ENCODE measurements at regions not wholly inside any gene's neighbourhood (a gene's known extent, or its start where the extent isn't known, plus 50 kb on each side); places are given as distances from the start of the nearest gene placed in this dataset.

- DNase-seq (ENCODE audit: low spot score in 2 of 2) (no peak), ATAC-seq (ENCODE audit: low read depth) (no peak)
- Mint-ChIP-seq H3K27ac (no peak overlapping the region), H3K4me3 (no peak overlapping the region), H3K27me3 (peaks cover 23% of the 10 kb centered on the region), H3K4me1 (peaks cover 5% of the 10 kb centered on the region), H3K36me3 (no peaks in the 10 kb centered on the region), H3K9me3 (peaks cover 2% of the 10 kb centered on the region)
Observed at GRCh38 chr20:37643400-37643799, 50.4 kb upstream of the CTNNBL1 start.

DNA sequence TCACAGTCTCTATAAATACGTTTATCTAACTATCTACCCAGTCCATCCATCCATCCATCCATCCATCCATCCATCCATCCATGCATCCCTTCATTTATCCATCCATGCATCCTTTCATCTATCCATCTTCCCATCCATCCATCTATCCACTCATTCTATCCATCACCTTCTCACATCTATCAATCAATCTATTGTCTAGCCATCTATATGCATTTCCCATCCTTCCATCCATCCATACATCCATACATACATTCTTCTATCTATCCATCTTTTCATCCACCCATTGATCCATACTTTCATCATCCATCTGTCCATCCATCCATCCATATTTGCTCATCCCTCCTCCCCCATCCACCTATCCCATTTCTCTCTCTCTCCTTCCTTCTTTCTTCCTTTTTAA lies 51.6 kb upstream of the CTNNBL1 start:
- DNase-seq (ENCODE audit: low spot score in 2 of 2): no peak
- Mint-ChIP-seq H3K4me1 (peaks cover 5% of the 10 kb centered on the region), H3K27ac (no peak overlapping the region), H3K27me3 (peaks cover 19% of the 10 kb centered on the region), H3K9me3 (peaks cover 2% of the 10 kb centered on the region), H3K4me3 (no peak overlapping the region), H3K36me3 (no peaks in the 10 kb centered on the region)
- no peak for ATAC-seq (ENCODE audit: low read depth)

DNA sequence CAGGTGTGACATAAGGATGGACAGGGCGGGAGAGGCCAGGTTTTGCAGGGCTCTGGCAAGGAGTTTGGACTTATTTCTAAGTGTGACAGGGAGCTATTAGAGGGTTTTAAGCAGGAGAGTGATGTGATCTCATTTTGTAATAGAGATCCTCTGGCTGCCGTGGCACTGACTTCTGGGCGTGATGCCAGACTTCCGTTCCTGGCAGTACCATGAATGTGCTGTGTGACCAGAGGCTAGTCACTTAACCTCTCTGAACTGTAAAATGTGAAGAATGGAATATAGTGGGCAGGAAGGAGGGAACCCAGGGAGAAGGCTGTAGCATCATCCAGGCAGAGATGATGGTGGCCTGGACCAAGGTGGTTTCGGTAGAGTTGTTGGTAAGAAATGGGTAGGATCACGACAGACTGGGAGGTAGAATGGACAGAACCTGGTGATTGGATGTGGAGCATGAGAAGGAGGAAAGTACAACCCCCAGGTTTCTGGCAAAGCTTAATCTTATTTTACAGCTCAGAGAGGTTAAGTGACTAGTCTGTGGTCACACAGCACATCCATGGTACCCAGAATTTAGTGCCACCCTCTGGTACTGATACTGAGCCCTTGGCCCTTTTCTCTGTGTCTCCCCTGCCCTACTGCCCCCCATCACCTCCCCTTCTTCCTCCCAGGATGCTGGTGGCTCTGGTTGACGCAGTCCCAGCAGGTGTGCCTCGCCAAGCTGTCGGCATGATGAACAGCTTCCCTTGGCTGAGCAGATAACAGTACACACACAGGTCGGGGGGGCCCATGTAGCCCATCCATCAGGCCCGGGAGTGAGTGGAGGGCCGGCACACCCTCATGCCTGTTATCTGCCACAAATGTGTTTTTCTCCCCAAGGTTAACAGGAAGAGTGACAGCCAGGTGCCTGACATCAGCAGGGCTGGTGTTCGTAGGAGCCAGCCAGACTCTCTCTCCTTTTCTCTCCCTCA lies 52.9 kb upstream of the CTNNBL1 start:
- DNase-seq (ENCODE audit: low spot score in 2 of 2): no peak
- peaks cover 21% of the 10 kb centered on the region for H3K27me3 Mint-ChIP-seq
- H3K4me1 Mint-ChIP-seq: peaks cover 5% of the 10 kb centered on the region
- H3K9me3 Mint-ChIP-seq: peaks cover 3% of the 10 kb centered on the region
- ATAC-seq (ENCODE audit: low read depth): no peak
- no peak overlapping the region for H3K27ac Mint-ChIP-seq
- H3K36me3 Mint-ChIP-seq: no peaks in the 10 kb centered on the region
- H3K4me3 Mint-ChIP-seq: no peak overlapping the region

- H3K27ac Mint-ChIP-seq: no peak overlapping the region
- H3K36me3 Mint-ChIP-seq: no peaks in the 10 kb centered on the region
- no peak for DNase-seq (ENCODE audit: low spot score in 2 of 2)
- H3K9me3 Mint-ChIP-seq: peaks cover 10% of the 10 kb centered on the region
- H3K4me1 Mint-ChIP-seq: peaks cover 5% of the 10 kb centered on the region
- H3K27me3 Mint-ChIP-seq: peaks cover 28% of the 10 kb centered on the region
- no peak overlapping the region for H3K4me3 Mint-ChIP-seq
- ATAC-seq (ENCODE audit: low read depth): no peak
Observed at GRCh38 chr20:37638527-37638926, 55.3 kb upstream of the CTNNBL1 start.

DNA sequence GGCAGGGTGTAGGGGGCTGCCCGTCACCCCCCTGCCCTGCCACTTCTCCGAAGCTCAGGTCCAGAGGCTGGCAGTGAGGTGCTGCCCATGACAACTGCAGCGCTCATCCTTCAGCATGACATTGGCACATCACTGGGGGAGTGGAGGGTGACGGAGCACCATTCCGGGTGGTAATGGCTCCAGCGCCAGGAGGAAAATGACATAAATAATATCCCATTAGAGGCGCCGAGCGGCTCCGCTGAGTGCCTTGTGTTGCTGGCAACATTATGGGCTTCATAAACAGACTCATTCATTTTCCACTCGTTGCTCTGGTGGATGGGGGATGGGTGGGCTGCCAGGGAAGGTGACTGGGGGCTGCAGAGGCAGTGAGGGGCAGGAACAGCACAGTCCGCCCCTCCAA lies 56.9 kb upstream of the CTNNBL1 start:
- Mint-ChIP-seq H3K9me3 (peaks cover 8% of the 10 kb centered on the region), H3K4me3 (no peak overlapping the region), H3K4me1 (peaks cover 3% of the 10 kb centered on the region)

DNA sequence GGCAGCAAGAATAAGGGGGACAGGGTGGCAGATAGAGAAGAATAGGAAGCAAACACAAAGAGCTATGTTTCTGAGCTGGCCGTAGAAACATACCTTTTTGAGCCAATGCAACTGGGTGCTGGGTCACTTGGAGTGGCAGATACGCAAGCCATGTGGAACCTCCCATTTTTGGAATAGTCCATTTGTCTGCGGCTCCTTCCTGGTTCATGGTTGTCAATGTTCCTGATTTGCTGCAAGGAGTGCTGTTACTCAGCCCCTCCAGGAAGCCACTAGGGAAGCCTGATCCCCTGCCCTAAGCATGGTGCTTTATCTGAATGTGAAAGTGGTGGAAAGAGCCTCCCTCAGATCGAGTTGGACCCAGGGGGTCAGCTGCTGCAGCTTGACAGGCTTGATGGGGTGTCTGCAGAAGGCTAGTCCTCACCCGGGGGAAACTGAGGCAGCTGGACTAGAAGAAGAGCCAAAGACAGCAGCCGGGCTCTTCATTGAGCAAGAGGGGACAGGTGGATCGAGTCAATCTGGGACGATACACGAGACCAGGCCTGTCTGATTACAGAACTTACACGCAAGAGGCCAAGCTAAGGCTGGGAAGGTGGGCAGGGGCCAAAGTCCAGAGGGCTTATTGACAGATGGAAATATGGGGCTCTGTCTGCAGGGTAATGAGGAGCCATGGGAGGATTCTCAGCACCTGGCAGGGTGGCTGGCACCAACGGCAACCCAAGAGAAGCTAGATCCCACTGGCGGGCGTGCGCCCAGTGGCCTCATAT lies 57.4 kb upstream of the CTNNBL1 start:
- Mint-ChIP-seq H3K27ac (no peak overlapping the region), H3K36me3 (no peaks in the 10 kb centered on the region), H3K4me3 (no peak overlapping the region), H3K27me3 (peaks cover 32% of the 10 kb centered on the region), H3K9me3 (peaks cover 8% of the 10 kb centered on the region), H3K4me1 (peaks cover 3% of the 10 kb centered on the region)
- ATAC-seq (ENCODE audit: low read depth): no peak
- no peak for DNase-seq (ENCODE audit: low spot score in 2 of 2)

More for the DNA sequence above, 56.9 kb upstream of the CTNNBL1 start:
- peaks cover 31% of the 10 kb centered on the region for H3K27me3 Mint-ChIP-seq
- no peaks in the 10 kb centered on the region for H3K36me3 Mint-ChIP-seq
- DNase-seq (ENCODE audit: low spot score in 2 of 2): no peak
- no peak for ATAC-seq (ENCODE audit: low read depth)
- no peak overlapping the region for H3K27ac Mint-ChIP-seq

DNA sequence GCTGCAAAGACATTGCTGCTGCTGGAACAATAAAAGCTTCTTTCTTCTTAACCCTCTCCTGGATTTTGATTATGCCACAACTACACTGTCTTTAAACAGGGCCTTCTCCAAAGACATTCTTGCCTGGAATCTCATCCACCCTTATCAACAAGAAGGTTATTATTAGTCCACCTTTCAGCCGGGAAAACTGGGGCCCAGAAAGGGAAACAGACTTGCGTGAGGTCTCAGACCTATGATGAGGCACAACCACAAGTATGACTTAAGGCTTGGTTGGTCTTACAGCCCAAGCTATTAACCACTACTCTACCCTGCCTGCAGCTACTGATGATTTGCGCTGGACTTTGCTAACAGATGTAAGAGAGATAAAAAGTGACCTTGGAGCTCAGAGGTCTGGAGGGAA lies 62.8 kb upstream of the CTNNBL1 start:
- H3K36me3 Mint-ChIP-seq: no peaks in the 10 kb centered on the region
- peaks cover 8% of the 10 kb centered on the region for H3K9me3 Mint-ChIP-seq
- no peak for DNase-seq (ENCODE audit: low spot score in 2 of 2)
- ATAC-seq (ENCODE audit: low read depth): no peak
- no peak overlapping the region for H3K4me3 Mint-ChIP-seq
- H3K27ac Mint-ChIP-seq: no peak overlapping the region
- H3K27me3 Mint-ChIP-seq: peaks cover 35% of the 10 kb centered on the region
- H3K4me1 Mint-ChIP-seq: no peaks in the 10 kb centered on the region

- no peak for ATAC-seq (ENCODE audit: low read depth)
- no peaks in the 10 kb centered on the region for H3K36me3 Mint-ChIP-seq
- H3K27me3 Mint-ChIP-seq: peaks cover 30% of the 10 kb centered on the region
- no peak overlapping the region for H3K4me3 Mint-ChIP-seq
- H3K27ac Mint-ChIP-seq: no peak overlapping the region
- no peak for DNase-seq (ENCODE audit: low spot score in 2 of 2)
- no peaks in the 10 kb centered on the region for H3K4me1 Mint-ChIP-seq
- H3K9me3 Mint-ChIP-seq: peaks cover under 1% of the 10 kb centered on the region
Observed at GRCh38 chr20:37630166-37630565, 63.7 kb upstream of the CTNNBL1 start.

- H3K27me3 Mint-ChIP-seq: peaks cover 26% of the 10 kb centered on the region
- no peak for ATAC-seq (ENCODE audit: low read depth)
- no peaks in the 10 kb centered on the region for H3K36me3 Mint-ChIP-seq
Observed at GRCh38 chr20:37627767-37628130, 66.1 kb upstream of the CTNNBL1 start.

GRCh38 chr20:37627060-37627766 lies 66.6 kb upstream of the CTNNBL1 start:
- Mint-ChIP-seq H3K4me1 (no peaks in the 10 kb centered on the region), H3K4me3 (no peak overlapping the region), H3K36me3 (no peaks in the 10 kb centered on the region), H3K27ac (no peak overlapping the region), H3K9me3 (no peaks in the 10 kb centered on the region), H3K27me3 (peaks cover 21% of the 10 kb centered on the region)
- ATAC-seq (ENCODE audit: low read depth): peak; percentile 49
- DNase-seq (ENCODE audit: low spot score in 2 of 2): peak in 1 of 2 donors; percentile 25

More at GRCh38 chr20:37627767-37628130, 66.1 kb upstream of the CTNNBL1 start:
- Mint-ChIP-seq H3K9me3 (no peaks in the 10 kb centered on the region), H3K27ac (no peak overlapping the region), H3K4me3 (no peak overlapping the region), H3K4me1 (no peaks in the 10 kb centered on the region)
- no peak for DNase-seq (ENCODE audit: low spot score in 2 of 2)

DNA sequence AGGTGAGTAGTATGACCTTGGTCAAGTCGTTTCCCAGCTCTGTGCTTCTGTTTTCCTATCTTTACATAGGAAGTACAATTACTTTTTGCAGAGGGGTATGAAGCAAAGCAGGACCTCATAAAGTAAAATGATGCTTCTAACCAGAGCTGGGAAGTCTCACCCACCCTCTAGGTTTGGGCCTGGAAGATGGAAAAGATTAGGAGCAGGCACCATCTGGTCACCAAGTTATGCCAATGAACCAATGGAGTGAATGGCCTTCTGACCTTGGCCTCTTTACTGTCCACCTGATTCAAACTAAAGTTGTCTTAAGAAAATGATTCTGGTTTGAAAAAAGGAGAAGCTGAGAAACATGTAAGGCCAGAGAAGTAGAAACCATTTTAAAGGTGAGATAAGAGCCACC lies 68.9 kb upstream of the CTNNBL1 start:
- DNase-seq (ENCODE audit: low spot score in 2 of 2) (no peak), ATAC-seq (ENCODE audit: low read depth) (no peak)
- no peak overlapping the region for H3K27ac Mint-ChIP-seq
- no peaks in the 10 kb centered on the region for H3K9me3 Mint-ChIP-seq
- no peaks in the 10 kb centered on the region for H3K36me3 Mint-ChIP-seq
- peaks cover 28% of the 10 kb centered on the region for H3K27me3 Mint-ChIP-seq
- H3K4me1 Mint-ChIP-seq: no peaks in the 10 kb centered on the region
- no peak overlapping the region for H3K4me3 Mint-ChIP-seq

- DNase-seq (ENCODE audit: low spot score in 2 of 2): no peak
- H3K9me3 Mint-ChIP-seq: no peaks in the 10 kb centered on the region
Observed at GRCh38 chr20:37622728-37623127, 71.1 kb upstream of the CTNNBL1 start.

GRCh38 chr20:37619496-37619895 lies 74.3 kb upstream of the CTNNBL1 start:
- Mint-ChIP-seq H3K4me1 (no peaks in the 10 kb centered on the region), H3K27ac (no peak overlapping the region), H3K36me3 (no peaks in the 10 kb centered on the region), H3K9me3 (no peaks in the 10 kb centered on the region), H3K27me3 (peaks cover 29% of the 10 kb centered on the region), H3K4me3 (no peak overlapping the region)
- ATAC-seq (ENCODE audit: low read depth): no peak
- DNase-seq (ENCODE audit: low spot score in 2 of 2): no peak

More at GRCh38 chr20:37622728-37623127, 71.1 kb upstream of the CTNNBL1 start:
- H3K27ac Mint-ChIP-seq: no peak overlapping the region
- no peak for ATAC-seq (ENCODE audit: low read depth)
- H3K27me3 Mint-ChIP-seq: peaks cover 25% of the 10 kb centered on the region
- H3K4me3 Mint-ChIP-seq: no peak overlapping the region
- H3K36me3 Mint-ChIP-seq: no peaks in the 10 kb centered on the region
- H3K4me1 Mint-ChIP-seq: no peaks in the 10 kb centered on the region

GRCh38 chr20:37616110-37616425 lies 77.8 kb upstream of the CTNNBL1 start:
- no peak overlapping the region for H3K4me3 Mint-ChIP-seq
- peaks cover 33% of the 10 kb centered on the region for H3K27me3 Mint-ChIP-seq
- peaks cover 2% of the 10 kb centered on the region for H3K36me3 Mint-ChIP-seq
- ATAC-seq (ENCODE audit: low read depth) (no peak), DNase-seq (ENCODE audit: low spot score in 2 of 2) (no peak)
- H3K27ac Mint-ChIP-seq: no peak overlapping the region
- no peaks in the 10 kb centered on the region for H3K4me1 Mint-ChIP-seq
- H3K9me3 Mint-ChIP-seq: peaks cover 2% of the 10 kb centered on the region
